Activated B cell treated with CpG ODN at 0.5 μM for 24 hours (primary cell): ENCODE measurements at regions not wholly inside any gene's neighbourhood (a gene's known extent, or its start where the extent isn't known, plus 50 kb on each side); places are given as distances from the start of the nearest gene placed in this dataset.

Source experiments
- ATAC-seq: fragments of 200-7000 bp; cut with Tn5 transposase; one replicate; pipeline ENCODE4 v1.10.0; 2021; ENCODE audit warnings: low read depth, mild to moderate bottlenecking, moderate library complexity
- CTCF ChIA-PET: fragments of 350-600 bp; sonication (Branson Sonifier 250); formaldehyde crosslinking; loops from one replicate; lab custom pipeline; 2021; ENCODE audit warnings: antibody characterized with exemption; lab: Charles Lee
- POLR2A ChIA-PET: fragments of 350-600 bp; sonication (Branson Sonifier 250); formaldehyde crosslinking; loops from one replicate; lab custom pipeline; 2021; ENCODE audit warnings: antibody characterized with exemption; lab: Charles Lee
- DNase-seq: peaks from one replicate; pipeline ENCODE4 v3.0.0; 2022
- H3K27ac Mint-ChIP-seq: one replicate; pipeline ENCODE4 v1.8.0; 2020; ENCODE audit warnings: mixed read lengths
- H3K27me3 Mint-ChIP-seq: one replicate; pipeline ENCODE4 v1.8.0; 2021; ENCODE audit warnings: mixed read lengths
- H3K36me3 Mint-ChIP-seq: one replicate; pipeline ENCODE4 v1.8.0; 2021; ENCODE audit warnings: low read depth, mixed read lengths
- H3K4me1 Mint-ChIP-seq: one replicate; pipeline ENCODE4 v1.8.0; 2021; ENCODE audit warnings: mixed read lengths
- H3K4me3 Mint-ChIP-seq: one replicate; pipeline ENCODE4 v1.8.0; 2020; ENCODE audit warnings: mild to moderate bottlenecking, mixed read lengths
- H3K9me3 Mint-ChIP-seq: one replicate; pipeline ENCODE4 v1.8.0; 2020; ENCODE audit warnings: mixed read lengths
- CTCF ChIP-seq: fragments of 200-600 bp; IDR thresholded peaks from one replicate; pipeline ENCODE4 v1.8.0; 2022; ENCODE audit warnings: antibody characterized with exemption, mild to moderate bottlenecking
- intact Hi-C: fragments of 100-400 bp; cut with micrococcal nuclease; formaldehyde crosslinking; loops from one replicate; pipeline ENCODE4 v1.15.1; 2024

- no peaks in the 10 kb centered on the region for H3K36me3 Mint-ChIP-seq
- peaks cover 3% of the 10 kb centered on the region for H3K9me3 Mint-ChIP-seq
- TF ChIP-seq CTCF, result no peak
- DNase-seq (peak; percentile 4), ATAC-seq (no peak)
- H3K4me1 Mint-ChIP-seq, result no peaks in the 10 kb centered on the region
- ChIA-PET CTCF (no interaction called here), POLR2A (no interaction called here)
- intact Hi-C loops, result no loop called here
- no peak overlapping the region for H3K4me3 Mint-ChIP-seq
- peaks cover 6% of the 10 kb centered on the region for H3K27me3 Mint-ChIP-seq
- no peak overlapping the region for H3K27ac Mint-ChIP-seq
Observed at GRCh38 chr10:42951486-42952251, 125.2 kb upstream of the RET start.

GRCh38 chr10:42952349-42952748 lies 124.5 kb upstream of the RET start:
- Mint-ChIP-seq H3K36me3 (no peaks in the 10 kb centered on the region), H3K9me3 (peaks cover 8% of the 10 kb centered on the region), H3K4me3 (no peak overlapping the region), H3K27ac (no peak overlapping the region), H3K27me3 (peaks cover 6% of the 10 kb centered on the region), H3K4me1 (no peaks in the 10 kb centered on the region)
- ChIA-PET CTCF (no interaction called here), POLR2A (no interaction called here)
- peak; percentile 10 for DNase-seq
- intact Hi-C loops, result no loop called here
- TF ChIP-seq CTCF, result no peak
- no peak for ATAC-seq

GRCh38 chr10:42952931-42953683 lies 123.8 kb upstream of the RET start:
- Mint-ChIP-seq H3K9me3 (peaks cover 6% of the 10 kb centered on the region), H3K4me1 (no peaks in the 10 kb centered on the region), H3K36me3 (no peaks in the 10 kb centered on the region), H3K4me3 (no peak overlapping the region), H3K27ac (no peak overlapping the region), H3K27me3 (peaks cover 6% of the 10 kb centered on the region)
- ATAC-seq, result no peak
- ChIA-PET CTCF (no interaction called here), POLR2A (no interaction called here)
- DNase-seq, result peak; percentile 4
- no peak for TF ChIP-seq CTCF
- intact Hi-C loops, result no loop called here

- no peak for DNase-seq
- Mint-ChIP-seq H3K27me3 (peaks cover 6% of the 10 kb centered on the region), H3K27ac (no peak overlapping the region), H3K36me3 (no peaks in the 10 kb centered on the region), H3K4me1 (no peaks in the 10 kb centered on the region), H3K9me3 (peaks cover 6% of the 10 kb centered on the region), H3K4me3 (no peak overlapping the region)
- intact Hi-C loops, result no loop called here
- POLR2A ChIA-PET, result no interaction called here
- no peak for TF ChIP-seq CTCF
- ATAC-seq, result no peak
- CTCF ChIA-PET, result no interaction called here
Observed at GRCh38 chr10:42953684-42954674, 122.9 kb upstream of the RET start.
